ENCODE measurements at regions not wholly inside any gene's neighbourhood (a gene's known extent, or its start where the extent isn't known, plus 50 kb on each side); places are given as distances from the start of the nearest gene placed in this dataset.

GRCh38 chr12:97336900-97337751 is 125.5 kb upstream of the RMST start:
- TF ChIP-seq CTCF (IDR thresholded peaks at IDR 0.05), result no peak
- no peak for TF ChIP-seq POLR2AphosphoS5 (IDR thresholded peaks at IDR 0.05; ENCODE audit: low read depth, low read length)
- TF ChIP-seq SIN3A (IDR thresholded peaks at IDR 0.05; ENCODE audit: borderline replicate concordance, insufficient read depth, low read depth, low read length), result no peak

Measured in Panc1 (cell line).